G401.6 (cell line): ENCODE measurements at regions not wholly inside any gene's neighbourhood (a gene's known extent, or its start where the extent isn't known, plus 50 kb on each side); places are given as distances from the start of the nearest gene placed in this dataset.

Source experiments
- FAIRE-seq: peaks from 2 replicates; lab custom pipeline; 2012; peaks lifted over from hg19 to GRCh38; lab: Jason Lieb, UNC

DNA sequence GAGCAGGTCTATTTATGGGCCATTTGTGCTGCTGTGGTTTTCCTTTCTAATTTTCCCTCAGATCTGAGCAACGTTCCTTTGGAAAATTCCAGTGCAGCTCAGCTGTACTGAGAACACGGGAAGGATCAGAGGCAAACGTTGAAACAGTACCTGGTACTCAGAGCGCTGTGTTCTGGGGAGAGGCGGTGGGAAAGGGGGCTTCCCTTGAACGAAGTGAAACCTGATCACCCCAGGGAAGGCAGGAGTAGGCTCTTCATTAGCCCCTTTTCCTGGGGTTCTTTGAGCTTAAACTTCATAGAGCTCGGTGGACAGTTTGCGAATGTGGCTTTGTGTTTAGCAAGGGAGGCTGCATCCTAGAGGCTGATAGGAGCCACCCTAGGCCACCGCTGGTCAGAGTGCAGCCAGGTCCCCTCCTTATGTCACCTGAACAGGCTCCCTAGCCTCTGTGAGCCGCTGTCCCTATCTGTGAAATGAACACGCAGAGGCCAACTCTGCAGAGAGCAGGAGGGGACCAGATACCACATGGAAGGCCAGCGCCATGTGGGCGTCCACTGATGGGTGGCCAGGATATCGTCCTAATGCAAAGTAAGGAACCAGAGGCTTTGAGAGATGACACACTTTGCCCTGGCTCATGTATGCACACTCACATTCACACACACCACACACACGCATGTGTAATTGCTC is 1464.8 kb downstream of the BRD1 start:
- FAIRE-seq: no peak

DNA sequence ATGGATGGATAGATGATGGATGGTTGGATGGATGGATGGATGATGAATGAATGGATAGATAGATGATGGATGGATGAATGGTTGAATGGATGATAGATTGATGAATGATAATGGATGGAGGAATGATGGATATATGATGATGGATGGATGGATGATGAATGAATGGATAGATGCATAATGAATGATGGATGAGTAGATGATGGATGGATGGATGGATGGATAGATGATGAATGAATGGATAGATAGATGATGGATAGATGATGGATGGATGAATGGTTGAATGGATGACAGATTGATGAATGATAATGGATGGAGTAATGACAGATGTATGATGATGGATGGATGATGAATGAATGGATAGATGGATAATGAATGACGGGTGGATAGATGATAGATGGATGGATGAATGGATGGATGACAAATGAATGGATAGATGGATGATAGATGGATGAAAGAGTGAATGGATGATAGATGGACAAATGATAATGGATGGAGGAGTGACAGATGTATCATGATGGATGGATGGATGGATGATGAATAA is 1466.5 kb downstream of the BRD1 start:
- FAIRE-seq: no peak

DNA sequence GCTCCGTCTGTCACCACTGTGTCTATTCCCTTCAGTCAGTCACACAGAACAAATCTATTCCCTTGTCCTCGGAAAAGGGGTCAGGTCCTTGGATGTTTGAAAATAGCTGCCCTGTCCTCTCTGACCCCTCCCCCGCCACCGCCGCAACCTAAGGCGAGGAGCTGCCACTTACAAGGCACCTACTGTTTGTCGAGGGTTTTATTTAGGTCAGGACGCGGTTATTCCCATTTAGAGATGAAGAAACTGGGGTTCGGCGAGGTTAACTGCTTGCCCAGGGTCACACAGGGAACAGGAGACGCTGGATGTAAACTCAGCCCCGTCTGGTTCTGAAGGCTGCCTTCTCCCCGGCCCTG is 1468.1 kb downstream of the BRD1 start:
- FAIRE-seq: no peak

DNA sequence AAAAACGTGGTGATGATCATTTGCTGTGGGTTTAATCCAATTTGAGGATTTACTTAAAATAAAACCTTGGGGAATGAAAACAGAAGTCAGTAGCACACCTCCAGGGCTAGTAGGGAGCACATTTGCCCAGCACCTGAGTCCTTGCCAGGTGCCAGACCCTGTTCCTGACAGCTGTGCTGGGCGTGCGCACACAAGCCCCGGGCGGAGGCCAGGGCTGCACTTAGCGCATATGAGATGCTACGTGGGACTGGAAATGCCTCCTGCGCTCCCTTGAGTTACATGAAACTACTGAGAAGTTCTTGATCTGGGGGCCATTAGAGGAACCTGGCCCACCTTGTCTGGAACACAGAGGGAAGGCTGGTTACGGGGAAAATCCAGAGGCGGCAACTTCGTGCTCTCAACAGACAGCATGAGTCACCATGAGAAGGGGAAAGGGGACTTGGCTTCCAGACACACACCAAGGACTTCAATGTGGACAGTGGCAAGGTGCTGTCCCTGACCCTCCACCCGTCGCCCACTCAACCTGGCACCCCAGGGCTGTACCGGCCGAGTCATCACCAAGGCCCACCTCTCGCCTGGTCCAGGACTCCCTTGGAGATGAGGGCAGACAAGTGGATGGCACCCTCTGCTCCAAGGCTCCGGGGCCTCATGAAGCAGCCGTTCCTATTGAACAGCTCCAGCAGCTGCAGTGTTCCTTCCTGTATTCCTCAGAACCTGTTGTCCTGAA is 1468.6 kb downstream of the BRD1 start:
- no peak for FAIRE-seq

DNA sequence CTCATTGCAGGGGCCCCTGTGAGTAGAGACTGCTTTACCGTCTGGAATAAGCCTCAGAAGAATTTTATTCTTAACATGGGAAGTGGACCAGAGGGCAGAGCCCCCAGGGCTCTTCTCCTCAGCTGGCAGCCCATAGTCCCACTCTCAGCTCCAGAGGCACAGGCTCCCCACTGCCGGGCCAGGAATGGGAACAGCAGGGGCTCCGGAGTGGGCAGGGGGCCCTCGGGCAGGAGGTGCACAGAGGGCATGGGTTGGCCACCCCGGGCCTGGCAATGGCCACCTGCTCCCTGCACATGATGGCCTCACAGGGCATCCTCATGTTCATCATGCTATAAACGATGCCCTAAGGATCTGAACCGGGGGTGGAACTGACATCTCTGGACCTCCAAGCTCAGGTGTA is 1469.7 kb downstream of the BRD1 start:
- no peak for FAIRE-seq

DNA sequence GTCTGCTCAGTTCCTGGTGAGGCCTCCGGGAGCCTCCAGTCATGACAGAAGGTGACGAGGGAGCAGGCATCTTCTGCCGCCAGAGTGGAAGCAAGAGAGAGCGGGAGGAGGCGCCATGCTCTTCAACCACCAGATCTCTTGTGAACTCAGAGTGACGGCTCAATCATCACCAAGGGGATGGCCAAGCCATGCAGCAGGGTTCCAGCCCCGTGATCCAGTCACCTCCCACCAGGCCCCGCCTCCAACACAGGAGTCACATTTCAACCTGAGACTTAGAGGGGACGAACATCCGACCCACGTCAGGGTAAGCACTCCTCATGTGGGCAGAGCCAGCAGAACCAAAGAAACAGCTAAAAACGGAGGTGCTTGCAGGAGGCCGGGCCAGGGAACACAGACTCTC is 1470.5 kb downstream of the BRD1 start:
- FAIRE-seq: no peak

DNA sequence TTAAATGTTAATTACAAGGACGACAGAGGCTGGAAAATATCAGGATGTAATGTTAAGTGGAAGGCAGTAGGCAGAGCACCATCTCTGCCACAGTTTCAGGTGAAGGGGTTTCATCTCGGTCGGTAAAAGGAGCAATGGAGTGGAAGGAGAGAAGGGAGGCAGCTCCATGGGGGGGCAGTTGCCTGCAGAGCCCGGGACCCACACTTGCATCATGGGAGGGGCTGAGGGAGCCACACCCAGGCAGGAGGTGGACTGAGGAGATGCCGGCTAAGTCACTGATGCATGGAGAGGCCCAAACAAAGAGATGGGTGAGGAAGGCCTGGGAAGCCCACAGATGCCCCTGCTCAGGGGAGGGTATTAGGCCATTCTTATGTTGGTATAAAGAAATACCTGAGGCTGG is 1470.9 kb downstream of the BRD1 start:
- FAIRE-seq: no peak

DNA sequence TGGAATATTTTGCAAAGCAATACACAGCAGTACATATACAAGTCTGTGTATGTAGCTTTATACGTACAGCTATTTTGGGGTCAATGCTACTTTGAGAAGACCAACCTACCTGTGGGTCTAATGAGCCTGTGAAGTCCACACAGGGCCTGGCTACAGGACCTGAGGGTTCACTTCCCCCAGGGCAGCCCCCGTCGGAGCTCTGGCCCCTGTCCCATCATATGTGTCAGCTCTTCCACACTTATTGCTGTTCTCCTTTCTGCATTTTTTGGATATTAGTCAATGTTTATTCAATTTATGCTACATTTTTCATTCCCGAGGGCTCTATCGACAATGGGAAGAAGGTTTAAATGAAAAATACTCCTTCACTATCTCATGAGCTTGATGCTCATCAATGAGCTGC is 1473.6 kb downstream of the BRD1 start:
- no peak for FAIRE-seq

DNA sequence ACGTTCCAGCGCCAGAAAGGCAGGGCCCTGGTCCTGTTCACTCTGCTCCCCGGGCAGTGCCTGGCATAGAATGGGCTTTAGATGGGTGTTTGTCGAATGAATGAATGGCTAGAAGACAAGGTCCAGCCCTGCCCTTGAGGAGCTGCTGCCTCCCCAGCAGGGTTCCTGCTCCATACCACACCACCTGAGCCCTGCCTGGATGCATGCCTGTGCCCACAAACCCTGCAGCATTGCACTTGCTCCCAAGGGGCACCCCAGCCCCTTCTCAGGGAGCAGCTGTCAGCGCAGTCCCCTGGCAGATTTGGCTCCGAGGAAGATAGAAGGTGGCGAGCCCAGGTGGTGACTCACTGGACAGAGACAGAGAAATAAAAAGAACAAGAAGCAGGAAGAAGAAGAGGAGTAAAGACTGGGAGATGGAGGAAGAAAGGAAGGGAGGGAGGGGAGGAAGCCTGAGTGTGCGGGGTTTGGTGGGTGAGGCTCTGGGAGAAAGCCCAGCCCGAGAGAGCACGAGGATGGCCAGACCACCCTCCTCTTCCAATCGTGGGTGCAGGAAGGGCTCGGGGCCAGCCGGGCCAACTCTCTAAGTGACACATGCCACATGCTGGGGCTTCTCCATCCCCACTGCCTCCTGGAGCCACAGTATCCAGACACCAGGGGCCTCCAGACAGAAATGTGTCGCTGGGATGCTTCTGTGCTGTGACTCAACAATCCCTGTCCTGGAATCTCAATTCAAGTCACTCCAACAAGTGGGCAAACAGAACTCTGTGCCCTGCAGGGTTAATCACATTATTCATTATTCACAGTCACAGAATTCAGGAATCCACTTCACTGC is 1474.3 kb downstream of the BRD1 start:
- no peak for FAIRE-seq

DNA sequence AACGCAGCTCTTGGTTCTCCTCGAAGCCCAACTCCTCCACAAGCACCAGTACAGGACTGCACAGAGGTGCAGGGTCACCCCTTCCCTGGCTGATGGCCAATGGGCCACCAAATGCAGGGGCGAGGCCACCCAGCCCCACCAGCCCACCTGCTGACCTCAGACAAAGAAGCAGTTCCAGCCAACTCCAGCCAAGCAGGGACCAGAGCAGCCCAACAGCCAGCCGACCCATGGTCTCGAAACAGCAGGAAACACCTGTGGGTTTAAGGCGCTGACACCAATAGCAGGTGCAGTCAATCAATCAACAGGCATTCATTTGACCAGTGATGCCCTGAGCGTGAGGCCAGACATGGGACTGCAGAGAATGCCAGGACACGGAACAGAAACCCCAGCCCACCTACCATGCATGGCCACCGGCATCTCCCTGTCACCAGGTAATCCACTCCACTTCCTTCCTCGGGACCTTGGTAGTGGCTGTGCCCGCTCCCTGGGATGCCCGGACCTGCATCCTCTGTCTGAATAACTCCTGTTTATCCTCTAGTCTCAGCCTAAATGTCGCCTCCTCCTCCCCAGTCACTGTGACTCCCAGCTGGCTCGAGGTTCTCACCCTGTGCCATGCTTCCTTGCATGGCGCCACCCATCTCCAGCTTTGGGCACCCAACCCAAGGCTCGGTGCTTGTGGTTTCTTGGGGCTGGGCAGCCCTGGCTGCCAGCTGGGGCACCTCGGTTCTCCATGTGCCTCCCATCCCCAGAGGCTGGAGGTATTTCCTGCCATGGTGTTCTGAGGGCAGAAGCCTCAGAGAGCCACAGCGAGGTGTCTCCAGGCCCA is 1475.4 kb downstream of the BRD1 start:
- no peak for FAIRE-seq

DNA sequence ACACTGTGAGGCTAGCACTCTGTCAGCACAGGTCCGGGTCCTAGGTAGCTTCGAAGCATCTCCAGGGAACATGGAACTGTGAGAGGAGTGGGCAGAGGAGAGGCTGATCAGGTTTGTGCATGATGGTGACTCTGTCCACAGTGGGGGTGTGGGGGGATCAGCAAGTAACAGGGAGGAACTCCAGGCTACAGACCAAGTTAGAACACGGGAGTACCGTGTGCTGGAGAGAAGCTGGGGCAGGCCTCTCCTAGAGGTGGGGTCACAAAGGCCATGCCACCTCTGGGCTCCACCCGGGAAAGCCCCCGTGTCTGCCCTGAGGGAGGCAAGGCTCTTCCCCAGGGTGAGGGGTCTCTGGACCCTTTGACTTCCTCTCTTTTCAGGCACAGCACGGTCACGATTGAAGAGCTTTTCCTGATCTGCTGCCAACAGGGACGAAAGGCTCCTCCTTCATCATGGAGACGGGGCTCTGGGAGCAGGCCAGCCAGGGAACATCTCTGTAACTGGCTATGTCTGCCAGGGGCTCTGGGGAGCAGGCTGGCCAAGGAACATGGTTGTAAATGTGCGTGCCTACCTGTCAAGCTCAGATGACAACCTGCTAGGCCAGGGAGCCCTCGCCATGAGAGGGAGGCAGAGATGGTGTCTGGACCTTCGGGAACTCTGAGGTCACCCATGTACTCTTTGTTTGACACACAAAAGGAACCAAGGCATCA is 1476.1 kb downstream of the BRD1 start:
- no peak for FAIRE-seq

DNA sequence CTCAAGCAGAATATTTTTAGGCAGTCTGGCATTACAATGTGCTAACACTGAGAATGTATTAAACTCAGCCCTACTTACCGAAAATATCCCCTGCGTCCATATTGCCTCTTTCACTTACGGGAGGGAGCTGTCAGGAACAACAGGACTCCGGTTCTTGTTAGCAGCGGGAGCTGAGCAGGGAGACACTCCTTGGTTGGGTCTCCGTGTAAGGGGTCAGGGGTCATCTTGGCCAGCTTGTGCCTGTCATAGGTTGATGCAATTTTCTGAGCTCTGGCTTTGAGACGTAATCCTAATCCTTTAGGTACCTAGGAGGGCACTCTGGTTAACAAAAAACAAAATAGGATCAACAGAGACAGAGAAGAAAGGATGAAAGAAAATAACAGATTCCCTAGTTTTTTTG is 1477.2 kb downstream of the BRD1 start:
- FAIRE-seq: no peak

DNA sequence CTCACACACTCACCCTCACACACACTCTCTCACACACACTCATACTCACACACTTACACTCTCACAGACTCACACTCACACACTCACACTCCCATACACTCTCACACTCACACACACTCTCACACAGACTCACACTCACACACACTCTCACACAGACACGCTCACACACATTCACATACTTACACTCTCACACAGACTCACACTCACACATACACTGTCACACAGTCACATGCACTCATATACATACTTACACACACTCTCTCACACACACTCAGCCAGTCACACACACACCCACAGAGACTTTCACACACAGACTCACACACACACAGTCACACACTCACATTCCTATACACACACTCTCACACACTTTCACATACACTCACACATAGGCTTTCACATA is 1478.8 kb downstream of the BRD1 start:
- FAIRE-seq: no peak

DNA sequence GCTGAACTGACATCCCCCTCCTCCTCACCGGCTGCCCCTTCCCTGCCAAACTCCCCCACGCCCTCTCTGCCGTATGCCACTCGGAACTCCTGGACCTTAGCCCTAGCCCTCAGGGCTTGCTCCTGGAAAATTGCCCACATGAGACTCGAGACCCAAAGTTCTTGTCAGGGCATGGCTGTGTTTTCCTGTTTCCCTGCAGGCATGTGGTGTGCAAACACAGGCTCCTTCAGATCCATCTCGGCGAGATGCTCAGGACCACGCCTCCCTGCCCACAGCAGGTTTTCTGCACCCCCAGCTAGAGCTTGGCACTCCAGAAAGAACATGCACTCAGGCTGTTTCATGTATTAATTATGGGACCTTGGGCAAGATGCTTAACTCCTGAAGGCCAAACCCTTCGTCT is 1480.4 kb downstream of the BRD1 start:
- no peak for FAIRE-seq

DNA sequence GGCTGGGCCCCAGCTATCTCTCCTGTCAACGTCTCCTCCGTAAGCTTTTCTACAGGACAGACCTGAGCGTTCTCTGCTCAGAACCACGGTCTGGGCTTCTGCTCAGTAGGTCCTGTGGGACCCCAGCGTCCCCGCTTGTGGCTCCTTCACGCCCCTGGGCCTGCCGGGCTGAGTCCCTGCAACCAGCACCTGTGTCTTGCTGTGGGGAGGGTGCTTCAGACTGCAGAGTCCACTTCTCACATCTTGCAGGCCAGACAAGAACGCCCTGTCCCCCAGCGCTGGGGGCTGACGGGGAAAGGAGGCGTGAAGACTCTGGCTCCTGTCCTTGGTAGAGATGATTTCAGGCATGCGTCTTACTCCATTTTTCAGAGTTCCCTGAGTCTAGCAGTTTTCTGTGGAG is 1480.8 kb downstream of the BRD1 start:
- no peak for FAIRE-seq

DNA sequence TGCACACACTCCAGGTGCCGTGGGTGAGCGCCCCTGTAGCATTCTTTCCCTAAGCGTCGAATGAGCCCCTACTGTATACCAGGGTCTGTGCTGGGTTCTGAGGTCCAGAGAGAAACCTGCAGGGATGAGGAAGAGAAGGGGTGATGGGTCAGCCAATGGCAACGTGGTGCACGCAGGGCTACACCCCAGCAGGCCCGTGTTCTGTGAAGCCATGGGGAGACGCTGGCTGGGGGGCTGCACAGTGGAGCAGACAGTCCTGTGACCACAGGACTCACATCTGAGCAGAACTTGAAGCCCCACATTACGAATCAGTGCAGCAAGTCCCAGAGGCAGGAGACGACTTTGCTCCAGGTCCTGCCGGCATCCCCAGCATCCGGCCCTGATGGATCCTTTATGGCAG is 1481.4 kb downstream of the BRD1 start:
- FAIRE-seq: no peak

DNA sequence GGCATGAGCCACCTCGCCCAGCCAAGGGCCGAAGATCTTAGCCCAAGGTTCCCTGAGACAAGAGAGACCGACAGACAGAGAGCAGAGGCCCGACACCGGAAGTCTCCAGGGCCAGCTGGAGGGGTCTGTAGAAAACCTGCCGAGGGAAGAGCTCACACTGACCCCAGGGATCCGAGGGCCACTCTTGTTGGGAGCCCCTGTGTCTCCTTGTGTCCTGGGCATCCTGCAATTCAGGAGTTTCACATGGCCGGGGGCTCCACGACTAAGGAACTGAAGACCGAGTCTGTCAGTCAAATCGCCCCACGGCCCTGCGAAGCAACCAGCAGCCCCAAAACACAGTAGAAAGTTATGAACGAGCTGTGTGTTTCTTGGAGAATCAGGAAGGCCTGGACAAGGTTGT is 1482.0 kb downstream of the BRD1 start:
- no peak for FAIRE-seq

DNA sequence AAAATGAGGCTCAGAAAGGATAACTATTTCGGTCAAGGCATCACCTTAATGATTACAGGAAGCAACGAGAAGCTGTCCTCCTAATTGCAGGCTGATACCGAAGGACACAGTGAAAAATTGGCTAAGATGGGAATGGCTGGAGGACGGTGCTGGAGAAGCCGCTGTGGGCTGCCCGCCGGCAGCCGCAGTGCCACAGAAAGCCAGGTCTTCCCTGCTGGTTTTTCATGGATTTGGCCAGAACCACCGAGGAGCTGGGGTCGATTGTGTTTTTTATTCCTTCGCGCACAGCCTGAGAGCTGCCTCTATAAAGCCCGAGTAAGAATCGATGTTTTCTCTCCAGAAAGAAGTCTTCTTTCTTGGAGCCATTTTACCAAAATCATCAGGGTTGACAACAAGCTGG is 1484.2 kb downstream of the BRD1 start:
- FAIRE-seq: no peak

DNA sequence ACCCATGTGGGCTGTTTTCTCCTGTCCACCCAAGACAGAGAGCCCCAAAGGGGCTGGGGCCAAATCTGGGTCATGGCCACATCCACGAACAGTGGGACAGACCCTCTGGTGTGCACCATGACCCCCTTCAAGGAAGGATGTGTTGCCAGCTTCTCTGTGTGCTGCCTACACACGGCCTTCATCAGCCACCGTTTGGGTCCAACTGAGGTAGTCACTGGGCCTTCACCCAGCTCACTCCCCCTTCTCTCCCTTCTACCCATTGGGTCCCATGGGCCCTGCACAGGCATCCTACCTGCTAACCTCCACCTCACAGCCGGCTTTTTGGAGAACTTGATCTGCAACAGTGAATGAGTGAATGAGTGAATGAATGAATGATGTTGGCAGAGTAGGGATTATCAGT is 1484.9 kb downstream of the BRD1 start:
- no peak for FAIRE-seq

DNA sequence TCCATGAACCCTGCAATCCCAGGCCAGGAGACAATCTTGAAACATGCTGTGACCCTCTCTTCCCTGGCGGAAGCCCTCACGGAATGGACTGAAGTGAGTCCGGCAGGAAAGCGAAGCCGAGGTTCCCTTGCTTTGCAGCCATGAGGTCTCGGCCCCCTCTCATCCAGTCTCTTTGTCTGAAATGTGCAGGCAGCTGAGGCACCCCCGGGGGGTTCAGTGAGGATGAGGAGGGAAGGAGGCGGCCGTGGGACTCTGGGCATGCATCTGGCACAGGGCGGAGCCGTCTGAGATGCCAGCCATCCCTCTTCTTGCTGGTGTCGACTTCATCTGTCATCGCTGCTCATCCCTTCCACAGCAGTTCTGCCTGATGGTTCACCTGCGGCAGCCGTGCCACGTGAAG is 1485.7 kb downstream of the BRD1 start:
- FAIRE-seq: no peak
